Suprapubic skin (tissue), 4 donors: ENCODE measurements at regions not wholly inside any gene's neighbourhood (a gene's known extent, or its start where the extent isn't known, plus 50 kb on each side); places are given as distances from the start of the nearest gene placed in this dataset.
"Not testable (repeated sequence)": the region's sequence is repeated elsewhere in the genome, so short reads cannot be mapped to it uniquely, and the experiment has no call there.

Experiments
- DNase-seq, 2 donors: peaks; one replicate each; pipeline ENCODE4 v3.0.0-alpha.2; 2019; ENCODE audit warnings: low spot score in 2 of 2
- H3K27ac ChIP-seq: fragments of 200-600 bp; sonication (generic); one replicate; pipeline ENCODE4 v1.5.1; 2019
- H3K27me3 ChIP-seq: fragments of 200-600 bp; sonication (generic); one replicate; pipeline ENCODE4 v1.5.1; 2019
- H3K36me3 ChIP-seq: fragments of 200-600 bp; sonication (generic); one replicate; pipeline ENCODE4 v1.5.1; 2019
- H3K4me1 ChIP-seq: fragments of 200-600 bp; sonication (generic); one replicate; pipeline ENCODE4 v1.5.1; 2019
- H3K4me3 ChIP-seq: fragments of 200-600 bp; sonication (generic); one replicate; pipeline ENCODE4 v1.5.1; 2019; ENCODE audit warnings: mild to moderate bottlenecking
- H3K9me3 ChIP-seq: fragments of 200-600 bp; sonication (generic); one replicate; pipeline ENCODE4 v1.5.1; 2019
- WGBS: methylation state at CpG from one replicate; pipeline ENCODE4 v1.1.5; 2018; 5-methylcytosine and 5-hydroxymethylcytosine counted together

DNA sequence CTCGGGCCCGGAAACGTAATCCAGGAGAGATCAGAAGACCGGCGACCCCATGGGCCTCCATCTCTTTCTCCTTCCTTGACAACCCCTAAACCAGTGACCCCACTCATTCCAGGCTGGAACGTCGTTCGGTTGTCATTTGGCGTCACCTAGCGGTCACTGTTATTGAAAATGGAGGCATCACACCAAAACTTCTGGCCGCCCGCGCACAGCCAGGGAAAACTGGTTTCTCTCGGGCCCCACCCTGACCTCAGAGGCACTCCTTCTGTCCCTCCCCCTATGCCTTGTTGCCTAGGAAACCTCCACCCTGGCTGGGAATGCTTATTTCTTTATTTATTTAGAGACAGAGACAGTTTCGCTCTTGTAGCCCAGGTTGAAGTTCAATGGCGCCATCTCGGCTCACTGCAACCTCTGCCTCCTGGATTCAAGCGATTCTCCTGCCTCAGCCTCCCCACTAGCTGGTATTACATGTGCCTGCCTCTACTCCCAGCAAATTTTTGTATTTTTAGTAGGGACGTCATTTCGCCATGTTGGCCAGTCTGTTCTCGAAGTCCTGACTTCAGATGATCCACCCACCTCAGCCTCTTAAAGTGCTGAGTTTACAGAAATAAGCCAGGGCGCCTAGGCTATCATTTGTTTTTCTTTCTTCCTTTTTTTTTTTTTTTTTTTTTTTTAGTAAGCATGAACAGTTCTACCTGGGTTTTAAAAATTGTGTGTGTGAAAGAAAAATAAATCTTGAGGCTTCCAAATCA lies 2144.1 kb upstream of the TPTE start:
- not testable (repeated sequence) for H3K27ac ChIP-seq, H3K4me1 ChIP-seq, H3K27me3 ChIP-seq, H3K4me3 ChIP-seq, H3K9me3 ChIP-seq, DNase-seq, H3K36me3 ChIP-seq
- no CpG with 5 or more reads among the region's 22 CpGs for WGBS

DNA sequence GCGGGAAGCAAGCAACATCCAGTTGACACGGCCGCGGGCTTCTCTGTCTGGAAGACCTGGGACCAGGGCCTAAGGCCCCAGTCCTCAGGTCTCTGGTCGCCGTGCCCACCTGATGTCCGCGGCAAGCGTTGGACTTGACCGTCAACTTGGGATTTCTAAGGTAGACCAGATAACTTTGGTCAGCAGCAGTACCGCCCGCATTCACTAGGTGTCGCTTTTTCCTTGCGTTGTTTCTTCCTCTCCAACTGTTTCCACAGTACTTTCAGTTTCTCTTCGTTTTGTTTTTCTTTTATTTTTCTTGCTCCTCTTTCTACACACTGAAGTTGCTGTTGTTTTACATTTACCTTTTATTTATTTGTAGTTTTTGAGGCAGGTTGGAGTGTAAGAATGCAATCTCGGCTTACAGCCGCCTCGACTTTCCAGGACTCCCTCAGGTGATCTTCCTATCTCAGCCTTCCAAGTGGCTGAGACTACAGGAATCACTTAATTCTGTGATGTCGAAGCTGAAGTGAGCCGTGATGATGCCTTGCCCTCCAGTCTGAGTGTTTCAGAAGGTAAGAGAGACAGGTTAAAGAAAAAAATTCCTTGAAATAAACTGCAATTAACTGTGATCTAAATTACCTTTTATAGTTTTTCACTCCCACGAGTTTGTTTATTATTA lies 2140.8 kb upstream of the TPTE start:
- H3K4me1 ChIP-seq, DNase-seq: not testable (repeated sequence)
- no CpG with 5 or more reads among the region's 21 CpGs for WGBS

DNA sequence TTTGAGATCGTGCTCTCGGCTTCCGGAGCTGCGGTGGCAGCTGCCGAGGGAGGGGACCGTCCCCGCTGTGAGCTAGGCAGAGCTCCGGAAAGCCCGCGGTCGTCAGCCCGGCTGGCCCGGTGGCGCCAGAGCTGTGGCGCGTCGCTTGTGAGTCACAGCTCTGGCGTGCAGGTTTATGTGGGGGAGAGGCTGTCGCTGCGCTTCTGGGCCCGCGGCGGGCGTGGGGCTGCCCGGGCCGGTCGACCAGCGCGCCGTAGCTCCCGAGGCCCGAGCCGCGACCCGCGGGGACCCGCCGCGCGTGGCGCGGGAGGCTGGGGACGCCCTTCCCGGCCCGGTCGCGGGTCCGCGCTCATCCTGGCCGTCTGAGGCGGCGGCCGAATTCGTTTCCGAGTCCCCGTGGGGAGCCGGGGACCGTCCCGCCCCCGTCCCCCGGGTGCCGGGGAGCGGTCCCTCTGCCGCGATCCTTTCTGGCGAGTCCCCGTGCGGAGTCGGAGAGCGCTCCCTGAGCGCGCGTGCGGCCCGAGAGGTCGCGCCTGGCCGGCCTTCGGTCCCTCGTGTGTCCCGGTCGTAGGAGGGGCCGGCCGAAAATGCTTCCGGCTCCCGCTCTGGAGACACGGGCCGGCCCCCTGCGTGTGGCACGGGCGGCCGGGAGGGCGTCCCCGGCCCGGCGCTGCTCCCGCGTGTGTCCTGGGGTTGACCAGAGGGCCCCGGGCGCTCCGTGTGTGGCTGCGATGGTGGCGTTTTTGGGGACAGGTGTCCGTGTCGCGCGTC lies 2133.0 kb upstream of the TPTE start:
- not testable (repeated sequence) for H3K4me3 ChIP-seq, H3K9me3 ChIP-seq, H3K27ac ChIP-seq, H3K27me3 ChIP-seq, H3K4me1 ChIP-seq, H3K36me3 ChIP-seq, DNase-seq
- no CpG with 5 or more reads among the region's 107 CpGs for WGBS

More for the DNA sequence above, 2140.8 kb upstream of the TPTE start:
- not testable (repeated sequence) for H3K4me3 ChIP-seq, H3K9me3 ChIP-seq, H3K36me3 ChIP-seq, H3K27ac ChIP-seq, H3K27me3 ChIP-seq

DNA sequence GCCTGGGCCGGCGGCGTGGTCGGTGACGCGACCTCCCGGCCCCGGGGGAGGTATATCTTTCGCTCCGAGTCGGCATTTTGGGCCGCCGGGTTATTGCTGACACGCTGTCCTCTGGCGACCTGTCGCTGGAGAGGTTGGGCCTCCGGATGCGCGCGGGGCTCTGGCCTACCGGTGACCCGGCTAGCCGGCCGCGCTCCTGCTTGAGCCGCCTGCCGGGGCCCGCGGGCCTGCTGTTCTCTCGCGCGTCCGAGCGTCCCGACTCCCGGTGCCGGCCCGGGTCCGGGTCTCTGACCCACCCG lies 2132.5 kb upstream of the TPTE start:
- H3K27me3 ChIP-seq, DNase-seq, H3K27ac ChIP-seq, H3K36me3 ChIP-seq, H3K4me1 ChIP-seq, H3K4me3 ChIP-seq, H3K9me3 ChIP-seq: not testable (repeated sequence)
- WGBS = no CpG with 5 or more reads among the region's 40 CpGs

DNA sequence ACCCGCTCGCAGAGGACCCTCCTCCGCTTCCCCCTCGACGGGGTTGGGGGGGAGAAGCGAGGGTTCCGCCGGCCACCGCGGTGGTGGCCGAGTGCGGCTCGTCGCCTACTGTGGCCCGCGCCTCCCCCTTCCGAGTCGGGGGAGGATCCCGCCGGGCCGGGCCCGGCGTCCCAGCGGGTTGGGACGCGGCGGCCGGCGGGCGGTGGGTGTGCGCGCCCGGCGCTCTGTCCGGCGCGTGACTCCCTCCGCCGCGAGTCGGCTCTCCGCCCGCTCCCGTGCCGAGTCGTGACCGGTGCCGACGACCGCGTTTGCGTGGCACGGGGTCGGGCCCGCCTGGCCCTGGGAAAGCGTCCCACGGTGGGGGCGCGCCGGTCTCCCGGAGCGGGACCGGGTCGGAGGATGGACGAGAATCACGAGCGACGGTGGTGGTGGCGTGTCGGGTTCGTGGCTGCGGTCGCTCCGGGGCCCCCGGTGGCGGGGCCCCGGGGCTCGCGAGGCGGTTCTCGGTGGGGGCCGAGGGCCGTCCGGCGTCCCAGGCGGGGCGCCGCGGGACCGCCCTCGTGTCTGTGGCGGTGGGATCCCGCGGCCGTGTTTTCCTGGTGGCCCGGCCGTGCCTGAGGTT lies 2130.7 kb upstream of the TPTE start:
- H3K36me3 ChIP-seq, H3K9me3 ChIP-seq, DNase-seq, H3K27me3 ChIP-seq, H3K27ac ChIP-seq, H3K4me3 ChIP-seq, H3K4me1 ChIP-seq: not testable (repeated sequence)
- no CpG with 5 or more reads among the region's 97 CpGs for WGBS

DNA sequence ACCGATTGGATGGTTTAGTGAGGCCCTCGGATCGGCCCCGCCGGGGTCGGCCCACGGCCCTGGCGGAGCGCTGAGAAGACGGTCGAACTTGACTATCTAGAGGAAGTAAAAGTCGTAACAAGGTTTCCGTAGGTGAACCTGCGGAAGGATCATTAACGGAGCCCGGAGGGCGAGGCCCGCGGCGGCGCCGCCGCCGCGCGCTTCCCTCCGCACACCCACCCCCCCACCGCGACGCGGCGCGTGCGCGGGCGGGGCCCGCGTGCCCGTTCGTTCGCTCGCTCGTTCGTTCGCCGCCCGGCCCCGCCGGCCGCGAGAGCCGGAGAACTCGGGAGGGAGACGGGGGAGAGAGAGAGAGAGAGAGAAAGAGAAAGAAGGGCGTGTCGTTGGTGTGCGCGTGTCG lies 2127.0 kb upstream of the TPTE start:
- not testable (repeated sequence) for H3K4me3 ChIP-seq, H3K4me1 ChIP-seq, H3K9me3 ChIP-seq, H3K27me3 ChIP-seq, DNase-seq, H3K36me3 ChIP-seq, H3K27ac ChIP-seq
- WGBS = no CpG with 5 or more reads among the region's 59 CpGs

DNA sequence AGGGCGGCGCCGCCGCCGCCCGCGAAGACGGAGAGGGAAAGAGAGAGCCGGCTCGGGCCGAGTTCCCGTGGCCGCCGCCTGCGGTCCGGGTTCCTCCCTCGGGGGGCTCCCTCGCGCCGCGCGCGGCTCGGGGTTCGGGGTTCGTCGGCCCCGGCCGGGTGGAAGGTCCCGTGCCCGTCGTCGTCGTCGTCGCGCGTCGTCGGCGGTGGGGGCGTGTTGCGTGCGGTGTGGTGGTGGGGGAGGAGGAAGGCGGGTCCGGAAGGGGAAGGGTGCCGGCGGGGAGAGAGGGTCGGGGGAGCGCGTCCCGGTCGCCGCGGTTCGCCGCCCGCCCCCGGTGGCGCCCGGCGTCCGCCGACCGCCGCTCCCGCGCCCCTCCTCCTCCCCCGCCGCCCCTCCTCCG lies 2125.4 kb upstream of the TPTE start:
- no CpG with 5 or more reads among the region's 71 CpGs for WGBS
- not testable (repeated sequence) for DNase-seq, H3K9me3 ChIP-seq

DNA sequence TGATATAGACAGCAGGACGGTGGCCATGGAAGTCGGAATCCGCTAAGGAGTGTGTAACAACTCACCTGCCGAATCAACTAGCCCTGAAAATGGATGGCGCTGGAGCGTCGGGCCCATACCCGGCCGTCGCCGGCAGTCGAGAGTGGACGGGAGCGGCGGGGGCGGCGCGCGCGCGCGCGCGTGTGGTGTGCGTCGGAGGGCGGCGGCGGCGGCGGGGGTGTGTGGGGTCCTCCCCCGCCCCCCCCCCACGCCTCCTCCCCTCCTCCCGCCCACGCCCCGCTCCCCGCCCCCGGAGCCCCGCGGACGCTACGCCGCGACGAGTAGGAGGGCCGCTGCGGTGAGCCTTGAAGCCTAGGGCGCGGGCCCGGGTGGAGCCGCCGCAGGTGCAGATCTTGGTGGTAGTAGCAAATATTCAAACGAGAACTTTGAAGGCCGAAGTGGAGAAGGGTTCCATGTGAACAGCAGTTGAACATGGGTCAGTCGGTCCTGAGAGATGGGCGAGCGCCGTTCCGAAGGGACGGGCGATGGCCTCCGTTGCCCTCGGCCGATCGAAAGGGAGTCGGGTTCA lies 2122.4 kb upstream of the TPTE start:
- H3K4me1 ChIP-seq, H3K27ac ChIP-seq, H3K27me3 ChIP-seq, H3K36me3 ChIP-seq, H3K4me3 ChIP-seq, DNase-seq, H3K9me3 ChIP-seq: not testable (repeated sequence)
- WGBS = no CpG with 5 or more reads among the region's 66 CpGs

More for the DNA sequence above, 2125.4 kb upstream of the TPTE start:
- H3K36me3 ChIP-seq, H3K27me3 ChIP-seq, H3K4me1 ChIP-seq, H3K27ac ChIP-seq, H3K4me3 ChIP-seq: not testable (repeated sequence)

DNA sequence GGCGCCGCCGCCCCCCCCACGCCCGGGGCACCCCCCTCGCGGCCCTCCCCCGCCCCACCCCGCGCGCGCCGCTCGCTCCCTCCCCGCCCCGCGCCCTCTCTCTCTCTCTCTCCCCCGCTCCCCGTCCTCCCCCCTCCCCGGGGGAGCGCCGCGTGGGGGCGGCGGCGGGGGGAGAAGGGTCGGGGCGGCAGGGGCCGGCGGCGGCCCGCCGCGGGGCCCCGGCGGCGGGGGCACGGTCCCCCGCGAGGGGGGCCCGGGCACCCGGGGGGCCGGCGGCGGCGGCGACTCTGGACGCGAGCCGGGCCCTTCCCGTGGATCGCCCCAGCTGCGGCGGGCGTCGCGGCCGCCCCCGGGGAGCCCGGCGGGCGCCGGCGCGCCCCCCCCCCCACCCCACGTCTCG lies 2121.5 kb upstream of the TPTE start:
- not testable (repeated sequence) for H3K27ac ChIP-seq, H3K9me3 ChIP-seq, H3K27me3 ChIP-seq, H3K36me3 ChIP-seq, H3K4me1 ChIP-seq, DNase-seq, H3K4me3 ChIP-seq
- no CpG with 5 or more reads among the region's 67 CpGs for WGBS

DNA sequence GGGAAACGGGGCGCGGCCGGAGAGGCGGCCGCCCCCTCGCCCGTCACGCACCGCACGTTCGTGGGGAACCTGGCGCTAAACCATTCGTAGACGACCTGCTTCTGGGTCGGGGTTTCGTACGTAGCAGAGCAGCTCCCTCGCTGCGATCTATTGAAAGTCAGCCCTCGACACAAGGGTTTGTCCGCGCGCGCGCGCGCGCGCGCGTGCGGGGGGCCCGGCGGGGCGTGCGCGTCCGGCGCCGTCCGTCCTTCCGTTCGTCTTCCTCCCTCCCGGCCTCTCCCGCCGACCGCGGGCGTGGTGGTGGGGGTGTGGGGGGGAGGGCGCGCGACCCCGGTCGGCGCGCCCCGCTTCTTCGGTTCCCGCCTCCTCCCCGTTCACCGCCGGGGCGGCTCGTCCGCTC lies 2119.6 kb upstream of the TPTE start:
- H3K27ac ChIP-seq, H3K9me3 ChIP-seq, H3K36me3 ChIP-seq, DNase-seq, H3K4me3 ChIP-seq, H3K27me3 ChIP-seq, H3K4me1 ChIP-seq: not testable (repeated sequence)
- WGBS = no CpG with 5 or more reads among the region's 66 CpGs

DNA sequence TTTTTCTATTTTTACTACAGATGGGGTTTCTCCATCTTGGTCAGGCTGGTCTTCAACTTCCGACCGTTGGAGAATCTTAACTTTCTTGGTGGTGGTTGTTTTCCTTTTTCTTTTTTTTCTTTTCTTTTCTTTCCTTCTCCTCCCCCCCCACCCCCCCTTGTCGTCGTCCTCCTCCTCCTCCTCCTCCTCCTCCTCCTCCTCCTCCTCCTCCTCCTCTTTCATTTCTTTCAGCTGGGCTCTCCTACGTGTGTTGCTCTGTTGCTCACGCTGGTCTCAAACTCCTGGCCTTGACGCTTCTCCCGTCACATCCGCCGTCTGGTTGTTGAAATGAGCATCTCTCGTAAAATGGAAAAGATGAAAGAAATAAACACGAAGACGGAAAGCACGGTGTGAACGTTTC lies 2115.1 kb upstream of the TPTE start:
- H3K36me3 ChIP-seq, H3K4me3 ChIP-seq, H3K27me3 ChIP-seq, H3K4me1 ChIP-seq, H3K9me3 ChIP-seq, DNase-seq, H3K27ac ChIP-seq: not testable (repeated sequence)
- WGBS = no CpG with 5 or more reads among the region's 15 CpGs

DNA sequence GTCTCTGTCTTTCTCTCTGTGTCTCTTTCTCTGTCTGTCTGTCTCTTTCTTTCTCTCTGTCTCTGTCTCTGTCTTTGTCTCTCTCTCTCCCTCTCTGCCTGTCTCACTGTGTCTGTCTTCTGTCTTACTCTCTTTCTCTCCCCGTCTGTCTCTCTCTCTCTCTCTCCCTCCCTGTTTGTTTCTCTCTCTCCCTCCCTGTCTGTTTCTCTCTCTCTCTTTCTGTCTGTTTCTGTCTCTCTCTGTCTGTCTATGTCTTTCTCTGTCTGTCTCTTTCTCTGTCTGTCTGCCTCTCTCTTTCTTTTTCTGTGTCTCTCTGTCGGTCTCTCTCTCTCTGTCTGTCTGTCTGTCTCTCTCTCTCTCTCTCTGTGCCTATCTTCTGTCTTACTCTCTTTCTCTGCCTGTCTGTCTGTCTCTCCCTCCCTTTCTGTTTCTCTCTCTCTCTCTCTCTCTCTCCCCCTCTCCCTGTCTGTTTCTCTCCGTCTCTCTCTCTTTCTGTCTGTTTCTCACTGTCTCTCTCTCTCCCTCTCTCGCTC lies 2110.2 kb upstream of the TPTE start:
- WGBS = no CpG with 5 or more reads among the region's 4 CpGs
- not testable (repeated sequence) for H3K27me3 ChIP-seq

More for the DNA sequence above, 2110.2 kb upstream of the TPTE start:
- H3K36me3 ChIP-seq, H3K27ac ChIP-seq, DNase-seq, H3K4me1 ChIP-seq, H3K4me3 ChIP-seq, H3K9me3 ChIP-seq: not testable (repeated sequence)
